ENCODE measurements at regions not wholly inside any gene's neighbourhood (a gene's known extent, or its start where the extent isn't known, plus 50 kb on each side); places are given as distances from the start of the nearest gene placed in this dataset.

GRCh38 chr4:29588617-29589016 is 1131.6 kb upstream of the PCDH7 start (continued):
- TF ChIP-seq REST (IDR thresholded peaks at IDR 0.05; ENCODE audit: low read depth), result no peak
- no peak for TF ChIP-seq MAX (IDR thresholded peaks at IDR 0.05)
- no peak for TF ChIP-seq SP1 (IDR thresholded peaks at IDR 0.05; ENCODE audit: low read depth)
- TF ChIP-seq TCF7L2 (IDR thresholded peaks at IDR 0.05; ENCODE audit: borderline replicate concordance, extremely low read depth, insufficient read depth, insufficient read length), result no peak
- no peak for TF ChIP-seq ELF1 (IDR thresholded peaks at IDR 0.05; ENCODE audit: borderline replicate concordance, low read depth)
- no peak for TF ChIP-seq POLR2AphosphoS5 (IDR thresholded peaks at IDR 0.05; ENCODE audit: low read depth, low read length)

- Histone ChIP-seq H3K36me3 (ENCODE audit: control insufficient read depth in 1 of 2, insufficient read depth in 2 of 2, low read length in 2 of 2) (no peaks in the 10 kb centered on the region), H3K9me2 (ENCODE audit: insufficient read depth) (no peaks in the 10 kb centered on the region), H3K4me2 (ENCODE audit: low read length) (no peak overlapping the region), H3K27me3 (ENCODE audit: insufficient read depth, low read length) (no peaks in the 10 kb centered on the region), H2AFZ (ENCODE audit: low read depth, low read length, poor library complexity, severe bottlenecking) (no peak overlapping the region), H3K4me3 (replicated peaks in 1 of 2; ENCODE audit: low read depth in 1 of 2, low read length in 2 of 2) (no peak overlapping the region), H3K4me1 (ENCODE audit: control insufficient read depth in 1 of 2, insufficient read depth in 2 of 2, low read length in 2 of 2) (no peaks in the 10 kb centered on the region), H3K27ac (ENCODE audit: low read depth, low read length) (no peak overlapping the region), H3K79me2 (ENCODE audit: insufficient read depth, low read length) (no peaks in the 10 kb centered on the region), H3K9me3 (ENCODE audit: control insufficient read depth in 1 of 2, insufficient read depth in 1 of 2, low read depth in 1 of 2, low read length in 2 of 2) (0 out of 4 replicates have a peak, but pooled peaks cover 1 to 2% of the 10 kb centered on the region in 2 experiments), H3K9ac (ENCODE audit: low read length) (no peak overlapping the region), H4K20me1 (ENCODE audit: insufficient read depth) (no peaks in the 10 kb centered on the region)
- intact Hi-C loops (cut with micrococcal nuclease), result no loop called here
- ChIA-PET RAD21 (ENCODE audit: low non-redundant PET in 1 of 2, low total read pairs in 2 of 2, uncharacterized antibody in 2 of 2, unreplicated experiment in 2 of 2) (no interaction called here), POLR2A (no interaction called here), CTCF (no interaction called here)
- TF ChIP-seq POLR2A (IDR thresholded peaks at IDR 0.05; ENCODE audit: borderline replicate concordance, extremely low read depth, insufficient read depth, insufficient read length), result no peak
- no peak for TF ChIP-seq EZH2 (IDR thresholded peaks at IDR 0.05)
- TF ChIP-seq TCF7L2 (IDR thresholded peaks at IDR 0.05; ENCODE audit: borderline replicate concordance, extremely low read depth, insufficient read depth, insufficient read length), result no peak
- TF ChIP-seq CEBPB (IDR thresholded peaks at IDR 0.05; ENCODE audit: low read depth), result no peak
- no peak for TF ChIP-seq EGR1 (IDR thresholded peaks at IDR 0.05; ENCODE audit: low read depth)
- TF ChIP-seq MAX (IDR thresholded peaks at IDR 0.05), result no peak
- no peak for TF ChIP-seq CTCF (IDR thresholded peaks at IDR 0.05 in 2 of 3, conservative IDR thresholded peaks at IDR 0.05 in 1 of 3; ENCODE audit: borderline replicate concordance in 1 of 3, insufficient read depth in 1 of 3, low read depth in 2 of 3, low read length in 2 of 3)
- no peak for TF ChIP-seq SIN3A (IDR thresholded peaks at IDR 0.05; ENCODE audit: low read depth)
- no peak for TF ChIP-seq ZFX (IDR thresholded peaks at IDR 0.05)
- TF ChIP-seq SP1 (IDR thresholded peaks at IDR 0.05; ENCODE audit: low read depth), result no peak
- TF ChIP-seq ATF3 (IDR thresholded peaks at IDR 0.05), result no peak
- no peak for TF ChIP-seq ELF1 (IDR thresholded peaks at IDR 0.05; ENCODE audit: borderline replicate concordance, low read depth)
- no peak for TF ChIP-seq EZH2phosphoT487 (IDR thresholded peaks at IDR 0.05; ENCODE audit: borderline replicate concordance)
- TF ChIP-seq CBX3 (IDR thresholded peaks at IDR 0.05; ENCODE audit: low read depth), result no peak
- no peak for TF ChIP-seq YY1 (IDR thresholded peaks at IDR 0.05; ENCODE audit: extremely low read depth, insufficient replicate concordance, low read depth, low read length)
- TF ChIP-seq POLR2AphosphoS5 (IDR thresholded peaks at IDR 0.05; ENCODE audit: low read depth, low read length), result no peak
- TF ChIP-seq JUND (IDR thresholded peaks at IDR 0.05), result no peak
- BruUV-seq (replicated peaks), result no TSS peak
- DNase-seq (ENCODE audit: low read depth, low spot score), result no peak
- no peak for ATAC-seq
These were observed 1123.9 kb upstream of the PCDH7 start for GRCh38 chr4:29596228-29596627.

Measured in HCT116 (cell line).